MM.1S (cell line): ENCODE measurements at regions not wholly inside any gene's neighbourhood (a gene's known extent, or its start where the extent isn't known, plus 50 kb on each side); places are given as distances from the start of the nearest gene placed in this dataset.

Experiments
- DNase-seq: peaks from one replicate; pipeline ENCODE4 v3.0.0-alpha.2; 2015
- H2AFZ ChIP-seq: fragments of 300-600 bp; sonication (generic); 2 replicates; pipeline ENCODE4 v1.6.0; 2016; ENCODE audit warnings: antibody characterized with exemption, low read length
- H3F3A ChIP-seq: fragments of 300-600 bp; sonication (generic); 2 replicates; pipeline ENCODE4 v1.6.1; 2016; ENCODE audit warnings: mild to moderate bottlenecking, antibody characterized with exemption, low read length, moderate library complexity, mixed read lengths; ENCODE audit not compliant: insufficient read depth
- H3K27ac ChIP-seq: fragments of 300-600 bp; sonication (generic); 2 replicates; pipeline ENCODE4 v1.5.1; 2016; ENCODE audit warnings: mild to moderate bottlenecking, low read length
- H3K27me3 ChIP-seq: fragments of 300-600 bp; sonication (generic); replicated peaks from 2 replicates; pipeline ENCODE4 v1.6.0; 2016; ENCODE audit warnings: low read length; ENCODE audit not compliant: insufficient read depth
- H3K36me3 ChIP-seq: fragments of 300-600 bp; sonication (generic); replicated peaks from 2 replicates; pipeline ENCODE4 v1.6.1; 2016; ENCODE audit warnings: mild to moderate bottlenecking, low read length, mixed read lengths; ENCODE audit not compliant: insufficient read depth
- H3K4me1 ChIP-seq: fragments of 300-600 bp; sonication (generic); 2 replicates; pipeline ENCODE4 v1.6.1; 2016; ENCODE audit warnings: low read length, mixed read lengths
- H3K4me2 ChIP-seq: fragments of 300-600 bp; sonication (generic); 2 replicates; pipeline ENCODE4 v1.6.0; 2016; ENCODE audit warnings: low read depth, low read length
- H3K4me3 ChIP-seq: fragments of 300-600 bp; sonication (generic); 2 replicates; pipeline ENCODE4 v1.5.1; 2016; ENCODE audit warnings: low read length, mixed read lengths
- H3K79me2 ChIP-seq: fragments of 300-600 bp; sonication (generic); 2 replicates; pipeline ENCODE4 v1.6.1; 2016; ENCODE audit warnings: mixed run types, low read length, mixed read lengths
- H3K9ac ChIP-seq: fragments of 300-600 bp; sonication (generic); 2 replicates; pipeline ENCODE4 v1.6.1; 2016; ENCODE audit warnings: low read length, mixed read lengths
- H3K9me2 ChIP-seq: fragments of 300-600 bp; sonication (generic); replicated peaks from 2 replicates; pipeline ENCODE4 v1.6.1; 2016; ENCODE audit warnings: mild to moderate bottlenecking, low read length, mixed read lengths; ENCODE audit not compliant: insufficient read depth
- H3K9me3 ChIP-seq: fragments of 300-600 bp; sonication (generic); replicated peaks from 2 replicates; pipeline ENCODE4 v1.6.1; 2016; ENCODE audit warnings: mild to moderate bottlenecking, low read length, mixed read lengths; ENCODE audit not compliant: insufficient read depth
- H4K20me1 ChIP-seq: fragments of 300-600 bp; sonication (generic); 2 replicates; pipeline ENCODE4 v1.6.1; 2016; ENCODE audit warnings: mild to moderate bottlenecking, low read length, moderate library complexity, mixed read lengths; ENCODE audit not compliant: insufficient read depth
- EZH2 ChIP-seq: fragments of 300-600 bp; sonication (generic); optimal IDR thresholded peaks from 2 replicates; pipeline ENCODE3; 2017; ENCODE audit warnings: low read depth, mild to moderate bottlenecking, antibody characterized with exemption, low read length, mixed read lengths
- EZH2phosphoT487 ChIP-seq: fragments of 300-600 bp; sonication (generic); IDR thresholded peaks from 2 replicates; pipeline ENCODE4 v1.6.1; 2018; ENCODE audit warnings: antibody characterized with exemption, low read length
- TF ChIP-seq, protein P1 (sequence below): fragments of 300-600 bp; sonication (generic); IDR thresholded peaks from 2 replicates; pipeline ENCODE4 v1.5.1; 2016; ENCODE audit warnings: antibody characterized with exemption, low read length, mixed read lengths

DNA sequence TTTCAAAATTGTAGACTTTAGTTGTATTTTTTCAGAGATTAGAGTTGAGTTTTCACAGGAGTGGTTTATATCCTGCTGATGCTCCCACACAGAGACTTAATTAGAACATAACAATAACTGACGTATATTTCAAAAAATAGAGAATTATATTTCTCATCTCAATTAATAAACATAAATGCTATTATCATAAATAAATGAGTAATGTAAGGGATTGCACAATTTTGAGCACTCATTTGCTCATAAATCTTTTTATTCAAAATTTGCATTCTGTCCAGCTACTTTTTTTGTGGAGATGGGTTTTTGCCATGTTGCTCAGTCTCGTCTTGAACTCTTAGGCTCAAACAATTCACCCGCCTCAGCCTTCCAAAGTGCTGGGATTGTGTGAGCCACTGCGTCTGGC is 515.7 kb upstream of the RORB start:
- Histone ChIP-seq H2AFZ (no peak overlapping the region), H4K20me1 (no peaks in the 10 kb centered on the region), H3K9me2 (no peaks in the 10 kb centered on the region), H3K9me3 (no peaks in the 10 kb centered on the region), H3K36me3 (no peaks in the 10 kb centered on the region), H3K9ac (no peak overlapping the region), H3F3A (no peaks in the 10 kb centered on the region), H3K27ac (no peak overlapping the region), H3K4me2 (no peak overlapping the region), H3K4me3 (no peak overlapping the region), H3K4me1 (no peaks in the 10 kb centered on the region), H3K27me3 (no peaks in the 10 kb centered on the region), H3K79me2 (no peaks in the 10 kb centered on the region)
- TF ChIP-seq, protein P1, sequence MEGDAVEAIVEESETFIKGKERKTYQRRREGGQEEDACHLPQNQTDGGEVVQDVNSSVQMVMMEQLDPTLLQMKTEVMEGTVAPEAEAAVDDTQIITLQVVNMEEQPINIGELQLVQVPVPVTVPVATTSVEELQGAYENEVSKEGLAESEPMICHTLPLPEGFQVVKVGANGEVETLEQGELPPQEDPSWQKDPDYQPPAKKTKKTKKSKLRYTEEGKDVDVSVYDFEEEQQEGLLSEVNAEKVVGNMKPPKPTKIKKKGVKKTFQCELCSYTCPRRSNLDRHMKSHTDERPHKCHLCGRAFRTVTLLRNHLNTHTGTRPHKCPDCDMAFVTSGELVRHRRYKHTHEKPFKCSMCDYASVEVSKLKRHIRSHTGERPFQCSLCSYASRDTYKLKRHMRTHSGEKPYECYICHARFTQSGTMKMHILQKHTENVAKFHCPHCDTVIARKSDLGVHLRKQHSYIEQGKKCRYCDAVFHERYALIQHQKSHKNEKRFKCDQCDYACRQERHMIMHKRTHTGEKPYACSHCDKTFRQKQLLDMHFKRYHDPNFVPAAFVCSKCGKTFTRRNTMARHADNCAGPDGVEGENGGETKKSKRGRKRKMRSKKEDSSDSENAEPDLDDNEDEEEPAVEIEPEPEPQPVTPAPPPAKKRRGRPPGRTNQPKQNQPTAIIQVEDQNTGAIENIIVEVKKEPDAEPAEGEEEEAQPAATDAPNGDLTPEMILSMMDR = no peak
- TF ChIP-seq EZH2phosphoT487 (no peak), EZH2 (no peak)
- no peak for DNase-seq

- H3K9ac ChIP-seq = no peak overlapping the region
- H3K27ac ChIP-seq = no peak overlapping the region
- H2AFZ ChIP-seq = no peak overlapping the region
- H3K4me1 ChIP-seq = no peaks in the 10 kb centered on the region
- TF ChIP-seq, protein P1 = no peak
- TF ChIP-seq EZH2phosphoT487 = no peak
- TF ChIP-seq EZH2 = no peak
- H3K4me2 ChIP-seq = no peak overlapping the region
- no peaks in the 10 kb centered on the region for H3K9me3 ChIP-seq
- no peak overlapping the region for H3K4me3 ChIP-seq
- H3K27me3 ChIP-seq = no peaks in the 10 kb centered on the region
- H3K79me2 ChIP-seq = no peaks in the 10 kb centered on the region
- no peaks in the 10 kb centered on the region for H3K36me3 ChIP-seq
- H4K20me1 ChIP-seq = no peaks in the 10 kb centered on the region
- DNase-seq = no peak
- H3K9me2 ChIP-seq = no peaks in the 10 kb centered on the region
- no peaks in the 10 kb centered on the region for H3F3A ChIP-seq
These were observed 501.3 kb upstream of the RORB start for GRCh38 chr9:73995836-73996235.

DNA sequence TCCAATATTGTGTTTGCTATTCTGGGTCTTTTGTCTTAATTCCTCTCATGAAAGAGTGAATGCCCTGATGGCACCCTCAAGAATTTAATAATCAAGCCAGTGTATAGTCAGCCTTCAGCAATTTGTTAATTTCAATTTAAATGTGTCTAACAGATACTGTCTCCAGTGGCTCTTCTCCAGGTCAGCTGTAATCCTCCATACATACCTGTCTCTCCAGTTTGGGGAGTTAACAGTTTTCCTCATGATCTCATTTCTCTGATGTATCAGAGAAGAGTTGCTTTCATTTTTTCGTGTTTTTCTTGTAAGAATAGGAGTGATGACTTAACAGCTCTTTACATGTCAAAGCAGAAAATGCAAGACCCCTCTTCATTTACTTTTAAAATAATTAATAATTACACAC is 500.3 kb upstream of the RORB start:
- H3K9me2 ChIP-seq = no peaks in the 10 kb centered on the region
- no peak overlapping the region for H3K4me3 ChIP-seq
- H3K36me3 ChIP-seq = no peaks in the 10 kb centered on the region
- H3K9ac ChIP-seq = no peak overlapping the region
- H3K4me1 ChIP-seq = no peaks in the 10 kb centered on the region
- DNase-seq = no peak
- H3K27ac ChIP-seq = no peak overlapping the region
- H3K79me2 ChIP-seq = no peaks in the 10 kb centered on the region
- no peaks in the 10 kb centered on the region for H3K27me3 ChIP-seq
- no peak for TF ChIP-seq EZH2
- H2AFZ ChIP-seq = no peak overlapping the region
- no peak overlapping the region for H3K4me2 ChIP-seq
- H3K9me3 ChIP-seq = no peaks in the 10 kb centered on the region
- H4K20me1 ChIP-seq = no peaks in the 10 kb centered on the region
- no peaks in the 10 kb centered on the region for H3F3A ChIP-seq

GRCh38 chr9:74001382-74001781 is 495.8 kb upstream of the RORB start:
- Histone ChIP-seq H3K79me2 (no peaks in the 10 kb centered on the region), H3F3A (no peaks in the 10 kb centered on the region), H2AFZ (no peak overlapping the region), H3K36me3 (no peaks in the 10 kb centered on the region), H3K9me2 (no peaks in the 10 kb centered on the region), H3K4me3 (no peak overlapping the region), H3K9ac (no peak overlapping the region), H4K20me1 (no peaks in the 10 kb centered on the region), H3K27ac (no peak overlapping the region), H3K27me3 (no peaks in the 10 kb centered on the region), H3K4me1 (no peaks in the 10 kb centered on the region), H3K9me3 (no peaks in the 10 kb centered on the region), H3K4me2 (no peak overlapping the region)
- TF ChIP-seq EZH2phosphoT487 (no peak), EZH2 (no peak)
- TF ChIP-seq, protein P1 = no peak
- no peak for DNase-seq
